DMS153 treated with DMSO at 0.1 percent for 48 hours (cell line): ENCODE measurements at regions not wholly inside any gene's neighbourhood (a gene's known extent, or its start where the extent isn't known, plus 50 kb on each side); places are given as distances from the start of the nearest gene placed in this dataset.

Source experiments
- DNase-seq: peaks from one replicate; lab custom pipeline; 2025; ENCODE audit not compliant: unreplicated experiment; lab: John Stamatoyannopoulos, UW

DNA sequence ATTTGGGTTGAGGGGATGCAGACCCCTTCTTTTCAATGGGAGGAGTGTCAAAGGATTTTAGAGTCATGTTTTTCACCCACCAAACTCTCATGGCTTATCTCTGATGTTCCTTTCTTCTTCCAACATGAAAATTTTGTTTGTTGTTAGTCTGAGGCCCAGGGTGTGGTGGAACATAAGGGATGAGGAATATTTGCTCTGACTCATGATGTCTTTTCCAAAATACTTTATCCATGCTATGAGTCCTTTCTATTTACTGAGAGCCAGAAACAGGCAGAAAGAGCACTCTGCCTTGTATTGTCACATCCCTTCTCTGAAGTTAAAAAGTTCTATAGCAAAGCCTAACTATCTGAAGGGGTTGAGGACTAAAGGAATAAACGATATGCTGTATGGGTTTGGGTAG lies 61.6 kb upstream of the GYPA start:
- DNase-seq: no peak

DNA sequence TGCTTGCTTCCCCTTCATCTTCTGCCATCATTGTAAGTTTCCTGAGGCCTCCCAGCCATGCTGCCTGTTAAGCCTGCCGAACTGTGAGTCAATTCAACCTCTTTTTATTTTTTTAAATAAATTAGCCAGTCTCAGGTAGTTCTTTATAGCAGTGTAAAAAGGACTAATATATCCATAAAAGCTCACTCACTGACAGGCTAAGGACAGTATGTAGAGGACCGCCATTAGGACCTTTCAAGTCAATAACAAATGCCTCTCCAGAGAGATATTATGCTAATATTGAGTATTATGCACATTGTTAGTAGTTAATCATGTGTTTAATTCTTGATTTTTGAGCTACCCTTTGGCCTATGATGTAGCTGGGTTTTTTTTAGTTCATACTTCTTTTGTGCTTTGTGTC lies 62.6 kb upstream of the GYPA start:
- no peak for DNase-seq

DNA sequence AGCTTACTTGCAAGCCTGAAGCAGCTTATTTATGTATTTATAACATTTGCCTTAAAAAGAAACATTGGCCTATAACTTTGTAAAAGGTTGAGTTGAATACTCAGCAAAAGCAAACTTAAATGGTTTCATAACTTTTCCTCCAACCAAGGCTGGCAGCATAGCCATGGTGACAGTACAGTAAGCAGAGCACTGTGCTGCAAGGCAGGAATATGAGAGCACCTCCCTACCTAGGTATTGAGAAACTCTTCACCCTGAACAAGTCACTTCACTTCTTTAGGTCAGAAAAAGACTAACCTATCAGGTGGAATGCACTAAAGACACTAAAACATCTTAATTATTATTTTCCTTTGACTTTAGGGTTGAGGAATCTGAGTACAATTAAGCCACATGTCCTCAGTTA lies 63.9 kb upstream of the GYPA start:
- DNase-seq: no peak

DNA sequence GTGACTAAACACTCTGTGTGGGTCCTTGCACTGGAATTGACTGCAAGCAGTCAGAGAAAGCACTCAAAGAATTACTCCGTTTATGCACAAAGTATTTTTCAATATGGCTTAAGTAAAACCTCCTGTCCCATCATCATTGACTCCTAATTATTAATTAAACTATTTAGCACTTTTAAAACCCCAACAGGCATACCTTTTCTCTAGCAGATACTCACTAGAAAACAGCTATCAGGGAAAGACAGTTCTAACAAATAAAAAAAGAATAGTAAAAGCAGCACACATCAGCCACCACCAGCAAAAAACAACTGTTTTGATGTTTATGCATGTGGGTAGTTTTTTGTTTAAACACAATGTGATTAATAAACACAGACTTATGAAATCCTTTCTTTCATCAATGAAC lies 66.2 kb upstream of the GYPA start:
- DNase-seq: no peak

DNA sequence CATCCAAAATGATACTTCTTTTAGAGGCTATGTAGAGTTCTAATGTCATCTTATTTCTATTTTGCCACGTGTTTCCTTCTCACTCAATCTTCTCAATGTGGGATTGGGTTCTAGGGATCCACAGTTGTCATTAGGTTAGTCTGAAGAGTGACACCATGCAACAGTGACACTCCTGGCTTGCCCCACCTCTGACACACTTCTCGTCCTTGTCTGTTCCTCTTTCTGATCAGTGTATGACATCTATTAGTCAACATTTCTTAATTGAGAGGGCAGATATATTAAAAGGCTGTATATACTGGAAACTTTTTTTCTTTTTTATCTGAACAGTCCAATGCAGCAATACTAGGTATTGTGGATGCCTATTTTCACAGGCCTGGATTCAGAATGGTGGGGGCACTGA lies 67.6 kb upstream of the GYPA start:
- no peak for DNase-seq

DNA sequence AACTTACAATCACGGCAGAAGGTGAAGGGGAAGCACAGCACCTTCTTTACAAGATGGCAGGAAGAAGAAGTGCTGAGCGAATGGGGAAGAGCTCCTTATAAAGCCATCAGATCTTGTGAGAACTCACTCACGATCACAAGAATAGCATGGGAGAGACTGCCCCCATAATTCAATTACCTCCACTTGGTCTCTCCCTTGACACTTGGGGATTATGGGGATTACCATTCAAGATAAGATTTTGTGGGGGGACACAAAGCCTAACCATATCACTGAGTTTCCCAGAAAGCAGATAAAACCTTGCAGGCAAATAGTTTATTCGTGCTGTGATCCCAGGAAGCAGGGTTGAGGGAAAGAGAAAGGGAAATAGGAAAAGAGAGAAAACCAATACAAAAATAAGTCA lies 69.0 kb upstream of the GYPA start:
- no peak for DNase-seq

DNA sequence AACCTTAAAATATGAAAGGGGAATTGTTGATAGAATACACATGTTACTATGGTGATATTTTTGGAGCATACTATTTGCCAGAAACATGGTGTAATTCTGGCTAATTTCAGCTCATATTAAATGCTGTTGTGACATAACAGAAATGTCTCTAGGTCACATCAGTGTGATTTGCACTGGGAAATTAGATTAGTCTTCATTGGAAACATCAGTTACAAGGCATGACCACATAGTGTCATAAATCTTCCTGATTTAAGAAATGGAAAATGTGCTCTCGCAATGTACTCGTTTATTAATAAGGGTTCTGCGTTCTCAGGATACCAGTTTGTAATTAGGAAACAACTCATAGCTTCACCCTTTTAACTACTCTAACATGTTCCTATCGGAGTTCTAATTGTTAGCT lies 72.9 kb upstream of the GYPA start:
- DNase-seq: no peak

DNA sequence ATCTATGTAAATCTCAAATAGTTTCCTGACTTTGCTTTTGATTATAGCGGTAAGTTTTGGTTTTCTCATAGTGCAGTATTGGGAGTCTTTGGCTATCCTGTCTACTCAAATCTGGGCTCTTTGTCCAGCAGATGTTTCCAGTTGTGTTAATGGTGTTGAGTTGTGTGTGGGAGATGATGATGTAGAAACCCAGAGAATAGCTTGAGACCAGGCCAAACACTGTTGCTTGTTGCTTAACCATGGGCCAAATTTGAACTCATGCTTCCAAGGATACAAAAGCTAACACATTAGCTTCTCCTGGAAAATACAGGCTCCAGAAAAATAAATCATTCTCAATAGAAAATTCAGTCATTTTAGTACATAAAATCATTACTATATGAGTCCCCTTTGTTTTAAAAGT lies 82.6 kb upstream of the GYPA start:
- DNase-seq: no peak

DNA sequence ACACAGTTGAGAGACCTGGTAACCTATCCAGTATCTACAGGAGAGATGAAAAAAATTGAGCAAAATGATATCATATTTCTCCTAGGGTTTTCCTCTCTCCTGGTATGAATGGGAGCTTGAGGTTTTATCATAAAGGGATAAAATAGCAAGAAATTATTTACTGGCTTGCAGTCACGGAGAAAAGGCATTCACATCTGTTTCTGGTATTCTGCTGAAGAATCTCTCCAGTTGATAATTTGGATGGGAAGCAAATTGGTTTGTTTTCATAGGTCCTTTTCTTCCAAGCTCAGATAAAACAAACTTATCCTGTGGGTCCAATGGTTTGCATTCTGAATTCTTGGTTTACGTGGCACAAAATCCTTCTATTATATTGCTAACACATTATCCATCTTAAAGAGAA lies 83.1 kb upstream of the GYPA start:
- no peak for DNase-seq

DNA sequence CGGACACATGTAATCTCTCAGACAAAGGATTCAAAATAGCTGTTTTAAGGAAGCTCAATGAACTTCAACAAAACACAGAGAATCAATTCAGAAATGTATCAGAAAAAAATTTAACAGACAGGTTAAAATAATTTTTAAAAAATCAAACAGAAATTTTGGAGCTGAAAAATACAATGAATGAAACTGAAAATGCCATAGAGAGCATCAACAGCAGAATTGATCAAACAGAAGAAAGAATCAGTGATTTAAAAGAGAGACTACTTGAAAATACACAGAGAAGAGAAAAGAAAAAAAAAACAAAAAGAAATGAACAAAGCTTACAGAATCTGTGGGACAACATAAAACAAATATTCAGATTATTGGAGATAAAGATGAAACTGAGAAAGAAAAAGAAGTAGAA lies 118.8 kb upstream of the GYPA start:
- DNase-seq: no peak

DNA sequence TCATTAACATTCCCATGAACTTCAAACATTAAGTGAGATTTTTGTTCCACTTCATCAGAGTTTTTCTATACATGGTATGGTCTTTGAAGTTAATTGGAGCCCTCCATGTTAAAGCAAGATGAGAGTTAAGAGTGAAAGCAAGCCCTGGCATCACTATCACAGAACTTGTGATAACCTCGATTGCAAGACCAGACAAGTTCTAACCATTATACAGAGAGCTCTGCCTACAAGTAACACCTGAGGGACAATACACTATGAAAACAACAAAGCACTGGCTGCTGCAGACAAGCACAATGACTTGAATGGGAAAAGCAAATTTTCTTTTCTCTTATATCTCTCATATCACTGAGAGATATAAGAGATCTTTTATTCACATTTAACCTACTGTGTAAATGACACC lies 126.6 kb upstream of the GYPA start:
- no peak for DNase-seq

DNA sequence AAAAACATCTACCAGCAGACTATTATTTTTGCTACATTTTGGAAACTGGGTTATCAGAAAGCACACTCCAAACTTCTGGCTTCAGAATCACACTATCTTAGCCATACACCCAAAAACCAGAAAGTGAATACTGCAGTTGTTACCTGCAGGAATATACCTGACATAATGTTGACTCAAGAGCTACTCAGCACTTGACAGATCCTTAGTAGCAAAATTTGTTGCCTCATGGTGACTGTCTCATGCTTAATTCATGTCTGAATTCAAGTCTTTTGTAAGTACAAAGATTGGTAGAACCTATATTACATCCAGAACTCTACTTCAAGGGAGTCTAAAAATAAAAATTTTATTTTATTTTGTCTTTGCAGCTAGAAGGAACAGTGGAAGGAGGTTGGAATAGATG lies 140.2 kb upstream of the GYPA start:
- DNase-seq: no peak

DNA sequence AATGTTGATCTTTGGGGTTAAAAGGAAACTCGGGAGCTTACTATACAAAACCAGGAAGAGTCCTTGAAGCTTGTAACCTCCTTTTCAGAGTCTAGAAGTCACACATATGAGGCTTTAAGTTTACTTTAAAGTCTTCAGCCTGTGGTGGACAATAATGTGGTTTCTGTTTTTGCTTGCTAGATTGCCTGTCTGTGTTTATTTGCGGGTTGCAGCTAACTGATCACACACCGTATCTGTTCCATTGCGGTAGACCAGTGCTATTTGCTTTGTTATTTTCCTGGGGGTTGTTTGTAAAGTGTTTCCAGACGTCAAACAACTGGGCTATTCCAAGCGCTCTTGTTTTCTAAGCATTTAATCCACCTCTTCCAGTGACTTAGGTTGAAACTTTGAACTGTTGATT lies 143.0 kb upstream of the GYPA start:
- no peak for DNase-seq

DNA sequence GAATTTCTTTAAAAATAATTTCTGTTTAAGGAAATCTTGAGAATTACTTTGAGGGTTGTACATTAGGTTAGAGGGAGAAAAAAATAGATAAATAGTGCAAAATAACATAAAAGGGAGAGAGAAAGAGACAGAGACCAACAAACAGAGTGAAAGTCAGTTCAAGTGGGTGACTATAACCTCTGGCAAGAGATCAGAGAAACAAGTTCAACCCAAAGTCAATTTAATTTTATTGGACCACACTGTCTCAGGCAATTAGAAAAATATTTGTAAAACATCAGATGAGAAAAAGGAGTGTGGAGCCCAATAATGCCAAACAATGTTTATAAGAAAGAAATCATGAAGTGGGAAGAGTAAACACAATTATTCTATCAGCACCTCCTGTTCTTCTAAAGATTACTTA lies 143.5 kb upstream of the GYPA start:
- no peak for DNase-seq

DNA sequence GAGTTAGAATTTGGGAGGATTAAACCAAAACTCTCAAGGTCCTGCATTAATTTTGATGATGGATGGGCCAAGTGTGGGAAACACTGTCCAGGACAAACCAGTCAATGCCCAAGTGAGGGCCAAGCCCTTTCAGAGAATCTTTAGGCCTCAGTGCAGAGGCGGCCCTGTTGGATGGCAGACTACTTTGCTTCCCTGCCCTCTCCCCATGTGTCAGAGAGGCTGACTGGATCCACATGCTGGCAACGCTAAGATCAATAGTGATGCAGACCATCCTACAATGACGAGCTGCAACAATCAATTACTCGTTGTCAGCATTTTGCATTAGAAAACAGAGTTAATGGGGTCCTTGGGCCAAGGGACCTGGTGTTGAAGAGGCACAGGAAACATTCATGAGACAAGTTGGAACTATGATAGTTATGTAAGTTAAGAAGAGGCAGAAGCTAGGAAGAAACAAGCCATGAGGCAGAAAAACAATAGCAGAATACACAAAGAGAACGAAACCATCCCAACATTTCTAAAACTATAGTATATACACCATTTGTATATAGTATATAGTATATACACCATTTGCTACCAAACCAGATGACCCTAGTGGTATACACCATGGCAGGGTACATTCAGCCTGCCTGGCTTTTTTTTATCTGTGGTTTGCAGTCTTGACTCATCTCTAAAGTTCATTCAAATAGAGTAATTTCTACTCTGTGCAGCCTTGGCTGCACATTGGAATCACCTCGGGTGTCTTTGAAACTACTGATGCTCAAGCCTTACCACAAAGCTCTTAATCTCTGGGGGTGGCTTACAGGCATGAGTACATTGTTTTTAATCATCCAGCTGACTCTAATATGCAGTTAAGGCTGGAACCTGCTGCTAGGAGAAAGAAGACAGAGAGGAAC lies 147.7 kb upstream of the GYPA start:
- DNase-seq: no peak

DNA sequence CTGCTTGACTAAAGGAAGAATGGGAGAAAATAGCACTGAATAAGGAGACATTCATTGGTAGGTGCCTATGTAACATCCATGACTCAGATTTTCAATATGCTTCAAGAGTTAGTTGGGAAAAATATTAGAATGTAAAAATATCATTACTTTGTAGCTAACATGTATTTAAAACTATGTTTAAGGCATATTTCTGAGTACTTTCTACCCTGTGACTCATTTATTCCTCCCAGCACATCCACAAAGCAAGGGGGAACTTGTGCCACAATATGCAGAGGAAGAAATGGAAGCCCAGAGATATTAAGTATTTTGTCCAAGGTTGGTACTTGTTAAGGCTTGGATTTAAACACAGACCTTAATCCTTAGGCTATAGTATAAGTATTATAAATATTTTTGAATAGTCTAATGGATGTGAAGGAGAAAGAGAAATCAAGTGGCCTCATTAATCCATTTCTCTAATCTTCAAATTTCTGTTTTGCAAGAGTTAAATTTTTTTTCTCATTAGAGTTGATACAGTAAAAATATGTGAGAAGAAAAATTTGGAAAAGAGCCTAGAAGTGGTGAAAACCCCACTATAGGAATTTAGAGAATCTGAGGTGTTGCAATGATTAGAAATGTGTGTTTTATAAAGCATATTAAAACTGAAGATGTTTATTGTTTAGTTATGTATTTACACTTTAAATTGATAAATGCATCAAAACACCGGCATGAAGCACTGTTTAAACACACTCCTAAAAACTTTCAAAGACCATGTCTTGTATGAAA lies 149.3 kb upstream of the GYPA start:
- DNase-seq: no peak

DNA sequence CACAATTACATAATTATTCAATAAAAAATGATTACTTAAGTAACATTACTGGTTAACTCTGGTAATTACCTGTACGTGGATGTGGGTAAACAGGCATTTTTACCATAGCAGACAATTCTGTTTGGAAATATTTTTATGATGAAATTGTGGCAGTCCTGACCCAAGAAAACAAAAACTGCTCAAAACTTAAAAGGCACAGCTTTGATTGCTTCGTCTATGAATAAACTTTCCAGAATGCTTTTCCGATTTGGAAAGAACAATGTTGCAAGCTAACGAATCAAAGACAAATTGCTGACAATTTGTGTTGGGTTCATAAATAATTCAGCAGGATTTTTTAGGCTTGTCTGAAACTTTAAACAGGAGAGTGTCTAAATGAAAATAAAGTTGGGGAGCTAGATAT lies 150.6 kb upstream of the GYPA start:
- DNase-seq: no peak

DNA sequence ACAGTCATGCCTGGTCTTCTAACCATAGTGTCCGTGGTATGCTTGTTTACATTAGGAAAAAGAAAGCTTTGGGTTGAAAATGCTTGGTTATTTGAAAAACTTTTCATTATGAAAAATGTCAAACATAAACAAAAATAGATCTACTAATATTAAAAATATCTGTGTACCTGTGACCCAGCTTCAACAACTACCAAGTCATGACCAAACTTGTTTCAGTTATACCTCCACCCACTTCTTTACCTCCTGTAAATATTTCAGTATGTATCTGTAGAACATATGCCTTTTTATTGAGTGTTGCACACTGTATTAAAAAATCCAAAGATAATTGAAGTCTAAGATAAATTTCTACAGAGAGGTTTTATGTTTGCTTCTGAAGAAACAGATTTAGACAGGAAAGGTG lies 153.7 kb upstream of the GYPA start:
- DNase-seq: no peak

DNA sequence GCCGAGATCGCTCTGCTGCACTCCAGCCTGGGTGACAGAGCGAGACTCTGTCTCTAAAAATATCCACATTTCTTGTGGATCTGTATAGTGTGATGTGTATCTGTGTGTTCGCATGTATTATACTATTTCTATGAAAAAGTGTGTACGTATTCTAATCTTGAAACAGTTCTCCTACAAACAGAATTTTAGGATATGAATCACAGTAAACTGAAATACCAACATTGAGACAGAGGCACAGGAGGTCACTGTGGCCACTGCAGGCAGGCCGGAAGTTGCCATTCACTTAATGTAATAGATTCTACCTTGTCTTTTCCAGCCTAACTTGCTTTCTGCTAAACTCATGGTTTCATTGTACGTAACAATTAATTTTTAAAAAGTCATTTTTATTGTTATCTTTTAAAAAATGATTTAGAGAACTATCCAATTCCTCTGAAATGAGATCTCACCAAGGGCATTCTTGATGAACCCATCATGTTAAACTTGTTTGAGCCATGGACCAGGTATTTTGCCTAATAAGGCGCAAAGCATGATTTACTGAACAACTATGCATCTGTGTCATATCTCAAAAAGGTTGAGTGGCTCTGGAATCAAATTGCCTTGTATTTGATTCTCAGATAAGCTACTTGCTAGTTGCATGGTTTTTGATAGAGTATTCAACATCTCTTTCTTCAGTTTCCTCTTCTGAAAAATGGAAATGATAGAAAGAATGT lies 154.9 kb upstream of the GYPA start:
- no peak for DNase-seq

DNA sequence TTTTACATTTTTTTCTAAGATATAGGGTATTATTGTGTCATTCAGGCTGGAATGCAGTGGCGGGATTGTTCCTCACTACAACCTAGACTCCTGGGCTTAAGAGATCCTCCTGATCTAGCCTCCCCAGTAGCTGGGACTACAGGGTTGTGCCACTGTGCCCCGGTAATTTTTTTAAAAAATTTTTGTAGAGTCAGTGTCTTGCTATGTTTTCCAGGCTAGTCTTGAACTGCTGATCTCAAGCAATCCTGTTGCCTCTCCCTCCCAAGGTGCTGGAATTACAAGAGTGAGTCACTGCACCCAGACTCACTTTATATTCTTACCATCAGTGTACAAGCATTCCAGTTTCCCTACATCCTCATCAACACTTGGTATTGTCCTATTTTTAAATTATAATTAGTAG lies 156.4 kb upstream of the GYPA start:
- DNase-seq: no peak

DNA sequence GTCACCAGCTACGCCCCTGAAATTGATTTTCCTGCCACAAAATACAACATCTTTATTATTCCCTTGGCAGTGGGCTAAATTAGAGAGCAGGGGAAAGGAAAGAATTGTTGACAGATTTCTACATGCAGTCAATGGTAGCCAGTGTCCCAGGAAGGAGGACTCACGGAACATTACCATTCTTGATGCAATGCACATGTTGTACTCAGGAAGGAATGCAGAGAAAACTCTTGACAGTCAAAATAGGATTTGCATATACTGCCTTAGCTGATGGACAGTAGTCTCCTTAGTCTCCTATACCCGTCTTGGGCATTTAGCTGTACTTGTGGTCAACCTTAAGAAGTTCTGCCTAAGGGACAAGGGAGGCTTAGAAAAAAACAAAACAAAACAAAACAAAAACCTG lies 158.0 kb upstream of the GYPA start:
- no peak for DNase-seq

DNA sequence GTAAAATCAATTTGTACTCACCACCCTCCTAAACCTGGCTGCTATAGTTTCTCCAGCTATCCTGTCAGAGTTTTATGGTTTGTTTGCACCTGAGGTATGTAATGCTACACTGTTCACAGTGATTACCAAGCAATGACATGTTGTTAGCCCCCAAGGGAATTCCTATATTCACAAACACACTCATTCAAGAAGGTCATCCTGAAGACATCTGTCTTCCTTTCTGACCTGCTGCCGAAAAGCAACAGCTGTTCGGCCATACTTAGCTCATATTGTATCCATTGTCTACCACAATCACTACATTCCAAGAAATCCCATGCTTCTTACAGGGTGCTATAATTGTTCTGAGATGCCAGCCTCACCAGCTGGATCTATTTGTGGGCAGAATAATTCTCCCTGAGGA lies 160.1 kb upstream of the GYPA start:
- no peak for DNase-seq
